Neuronal stem cell (in vitro differentiated cells): ENCODE measurements at regions not wholly inside any gene's neighbourhood (a gene's known extent, or its start where the extent isn't known, plus 50 kb on each side); places are given as distances from the start of the nearest gene placed in this dataset.

Experiments
- DNase-seq: peaks from one replicate; pipeline ENCODE4 v3.0.0-alpha.2; 2013; ENCODE audit warnings: low spot score
- H2AFZ ChIP-seq: one replicate; pipeline ENCODE4 v1.6.1; 2013; ENCODE audit warnings: mild to moderate bottlenecking, low read length, inconsistent platforms
- H2AK5ac ChIP-seq: 2 replicates; pipeline ENCODE4 v1.6.1; 2013; ENCODE audit warnings: low read depth, mild to moderate bottlenecking, inconsistent platforms, low read length, moderate library complexity, mixed read lengths
- H2BK120ac ChIP-seq: 2 replicates; pipeline ENCODE4 v1.6.1; 2013; ENCODE audit warnings: low read depth, mild to moderate bottlenecking, inconsistent platforms, low read length, moderate library complexity, mixed read lengths
- H2BK12ac ChIP-seq: one replicate; pipeline ENCODE4 v1.6.1; 2013; ENCODE audit warnings: low read length, inconsistent platforms
- H2BK15ac ChIP-seq: 2 replicates; pipeline ENCODE4 v1.6.1; 2013; ENCODE audit warnings: mild to moderate bottlenecking, low read length, inconsistent platforms, mixed read lengths
- H2BK5ac ChIP-seq: one replicate; pipeline ENCODE4 v1.6.1; 2013; ENCODE audit warnings: inconsistent platforms, mild to moderate bottlenecking, low read length, moderate library complexity
- H3K14ac ChIP-seq: one replicate; pipeline ENCODE4 v1.6.1; 2013; ENCODE audit warnings: low read length, inconsistent platforms
- H3K18ac ChIP-seq: 2 replicates; pipeline ENCODE4 v1.6.1; 2013; ENCODE audit warnings: low read length, inconsistent platforms
- H3K23ac ChIP-seq: 2 replicates; pipeline ENCODE4 v1.6.1; 2013; ENCODE audit warnings: low read depth, mild to moderate bottlenecking, mixed read lengths, low read length, inconsistent platforms; ENCODE audit not compliant: poor library complexity
- H3K27ac ChIP-seq: replicated peaks from 3 replicates; pipeline ENCODE4 v1.5.1; 2013; ENCODE audit warnings: low read length, inconsistent platforms
- H3K27me3 ChIP-seq, 3 experiments: 2 replicates each; pipeline ENCODE4 v1.6.1; 2013; ENCODE audit warnings: low read length in 3 of 3, mild to moderate bottlenecking in 2 of 3, inconsistent platforms in 1 of 3, low read depth in 1 of 3, mixed read lengths in 1 of 3, moderate library complexity in 1 of 3; ENCODE audit not compliant: control insufficient read depth in 3 of 3, insufficient read depth in 3 of 3
- H3K36me3 ChIP-seq, 2 donors: replicated peaks in 1 of 2; 2 replicates each; pipeline ENCODE4 v1.6.1; 2013; ENCODE audit warnings: low read length in 2 of 2; ENCODE audit not compliant: control insufficient read depth in 2 of 2, insufficient read depth in 2 of 2
- H3K4ac ChIP-seq: 2 replicates; pipeline ENCODE4 v1.6.1; 2013; ENCODE audit warnings: inconsistent platforms, mild to moderate bottlenecking, low read length, moderate library complexity
- H3K4me1 ChIP-seq, 2 donors: 1 replicate in 1 of 2; 2 replicates in 1 of 2; pipeline ENCODE4 v1.6.1; 2013; ENCODE audit warnings: low read length in 2 of 2, low read depth in 1 of 2; ENCODE audit not compliant: control insufficient read depth in 2 of 2, insufficient read depth in 1 of 2
- H3K4me2 ChIP-seq: one replicate; pipeline ENCODE4 v1.6.1; 2013; ENCODE audit warnings: mild to moderate bottlenecking, low read length, inconsistent platforms; ENCODE audit not compliant: insufficient read depth, poor library complexity, severe bottlenecking
- H3K4me3 ChIP-seq, 2 donors: 2 replicates each; pipeline ENCODE4 v1.5.1; 2013; ENCODE audit warnings: low read length in 2 of 2, mild to moderate bottlenecking in 2 of 2, inconsistent platforms in 1 of 2, moderate library complexity in 1 of 2
- H3K79me1 ChIP-seq: one replicate; pipeline ENCODE4 v1.6.1; 2013; ENCODE audit warnings: low read depth, mild to moderate bottlenecking, inconsistent platforms, low read length, moderate library complexity
- H3K9ac ChIP-seq: one replicate; pipeline ENCODE4 v1.6.1; 2013; ENCODE audit warnings: mild to moderate bottlenecking, low read depth, low read length, inconsistent platforms; ENCODE audit not compliant: poor library complexity
- H3K9me3 ChIP-seq, 2 donors: replicated peaks in 1 of 2; 2 replicates each; pipeline versions ENCODE3 to v1.6.1; 2013; ENCODE audit warnings: low read length in 2 of 2, mild to moderate bottlenecking in 2 of 2, inconsistent platforms in 1 of 2, low read depth in 1 of 2, mixed read lengths in 1 of 2, moderate library complexity in 1 of 2; ENCODE audit not compliant: control insufficient read depth in 2 of 2, insufficient read depth in 1 of 2
- H4K8ac ChIP-seq: one replicate; pipeline ENCODE4 v1.6.1; 2013; ENCODE audit warnings: low read depth, mild to moderate bottlenecking, inconsistent platforms, low read length, moderate library complexity
- H4K91ac ChIP-seq: one replicate; pipeline ENCODE4 v1.6.1; 2013; ENCODE audit warnings: low read length, low read depth, mild to moderate bottlenecking, inconsistent platforms; ENCODE audit not compliant: poor library complexity
- WGBS, 2 donors: extraction: QIAGEN DNeasy Blood & Tissue Kit; methylation state at CpG; one replicate each; pipeline ENCODE4 v1.1.7; 2013; ENCODE audit warnings: missing lambda C conversion rate in 2 of 2, mixed read lengths in 1 of 2; ENCODE audit not compliant: insufficient read length in 2 of 2, insufficient replicate concordance in 1 of 2; ENCODE audit errors: extremely low coverage in 2 of 2; 5-methylcytosine and 5-hydroxymethylcytosine counted together

DNA sequence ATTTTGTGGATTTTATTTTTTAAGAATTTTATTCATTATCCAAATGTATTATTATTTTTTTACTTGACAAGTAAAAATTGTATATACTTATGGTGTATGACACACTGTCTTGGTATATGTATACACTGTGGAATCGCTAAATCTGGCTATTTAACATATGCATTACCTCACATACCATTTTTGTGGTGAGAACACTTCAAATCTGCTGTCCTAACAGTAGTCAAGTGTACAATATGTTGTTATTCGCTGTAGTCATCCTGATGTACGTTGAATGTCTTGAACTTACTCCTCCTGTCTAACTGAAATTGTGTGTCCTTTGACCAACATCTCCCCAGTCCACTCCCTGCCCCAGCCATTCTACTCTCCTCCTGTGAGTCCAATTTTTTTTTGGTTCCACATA, 153.2 kb upstream of the PTPRM start:
- no peak overlapping the region for H3K18ac ChIP-seq

DNA sequence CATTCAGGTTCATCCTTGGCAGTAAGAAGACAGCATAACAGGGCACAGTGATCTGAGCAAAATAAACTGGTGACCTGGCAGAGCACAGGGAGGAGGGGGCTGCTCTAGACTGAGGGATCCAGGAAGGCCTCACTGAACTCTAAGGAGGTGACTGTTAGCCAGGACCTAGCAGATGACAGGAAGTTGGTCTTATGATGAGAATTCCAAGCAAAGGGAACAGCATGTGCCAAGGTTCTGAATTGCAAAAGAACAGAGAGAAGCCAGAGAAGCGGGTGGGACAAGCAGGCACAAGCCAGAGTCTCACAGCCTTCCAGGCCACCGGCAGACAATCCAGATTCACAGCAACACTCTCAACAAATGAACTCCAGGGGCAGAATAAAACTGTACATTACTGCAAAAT, 152.7 kb upstream of the PTPRM start:
- Histone ChIP-seq H2AFZ (peak overlapping the region; percentile 3), H3K27ac (no peak overlapping the region), H3K14ac (no peak overlapping the region), H3K23ac (no peak overlapping the region), H3K4me2 (no peak overlapping the region), H3K9me3 (no peaks in the 10 kb centered on the region), H3K4me1 (no peaks in the 10 kb centered on the region), H2BK12ac (no peak overlapping the region), H2BK5ac (no peak overlapping the region), H3K27me3 (no peaks in the 10 kb centered on the region), H4K8ac (no peak overlapping the region), H3K4ac (no peak overlapping the region), H2AK5ac (no peak overlapping the region), H4K91ac (no peak overlapping the region), H3K36me3 (no peaks in the 10 kb centered on the region), H2BK120ac (no peak overlapping the region), H3K18ac (no peak overlapping the region), H3K4me3 (no peak overlapping the region), H3K9ac (no peak overlapping the region), H2BK15ac (no peak overlapping the region), H3K79me1 (no peaks in the 10 kb centered on the region)
- WGBS, 2 donors: no CpG with 5 or more reads among the region's 2 CpGs
- no peak for DNase-seq

More for the DNA sequence above, 153.2 kb upstream of the PTPRM start:
- no peak overlapping the region for H3K4ac ChIP-seq
- H2BK120ac ChIP-seq: no peak overlapping the region
- no peaks in the 10 kb centered on the region for H3K4me1 ChIP-seq
- no peak overlapping the region for H2AFZ ChIP-seq
- H3K79me1 ChIP-seq: no peaks in the 10 kb centered on the region
- H3K4me2 ChIP-seq: no peak overlapping the region
- H3K36me3 ChIP-seq: no peaks in the 10 kb centered on the region
- no peak overlapping the region for H4K91ac ChIP-seq
- no peak overlapping the region for H2BK15ac ChIP-seq
- H3K9me3 ChIP-seq: no peaks in the 10 kb centered on the region
- no peak overlapping the region for H3K27ac ChIP-seq
- no peaks in the 10 kb centered on the region for H3K27me3 ChIP-seq
- H4K8ac ChIP-seq: no peak overlapping the region
- no peak overlapping the region for H2BK5ac ChIP-seq
- no peak overlapping the region for H3K9ac ChIP-seq
- no peak overlapping the region for H2AK5ac ChIP-seq
- H3K23ac ChIP-seq: no peak overlapping the region
- no peak overlapping the region for H2BK12ac ChIP-seq
- no peak overlapping the region for H3K14ac ChIP-seq
- H3K4me3 ChIP-seq: no peak overlapping the region
- whole genome bisulfite sequencing, 2 donors: no CpG with 5 or more reads among the region's 3 CpGs
- no peak for DNase-seq

DNA sequence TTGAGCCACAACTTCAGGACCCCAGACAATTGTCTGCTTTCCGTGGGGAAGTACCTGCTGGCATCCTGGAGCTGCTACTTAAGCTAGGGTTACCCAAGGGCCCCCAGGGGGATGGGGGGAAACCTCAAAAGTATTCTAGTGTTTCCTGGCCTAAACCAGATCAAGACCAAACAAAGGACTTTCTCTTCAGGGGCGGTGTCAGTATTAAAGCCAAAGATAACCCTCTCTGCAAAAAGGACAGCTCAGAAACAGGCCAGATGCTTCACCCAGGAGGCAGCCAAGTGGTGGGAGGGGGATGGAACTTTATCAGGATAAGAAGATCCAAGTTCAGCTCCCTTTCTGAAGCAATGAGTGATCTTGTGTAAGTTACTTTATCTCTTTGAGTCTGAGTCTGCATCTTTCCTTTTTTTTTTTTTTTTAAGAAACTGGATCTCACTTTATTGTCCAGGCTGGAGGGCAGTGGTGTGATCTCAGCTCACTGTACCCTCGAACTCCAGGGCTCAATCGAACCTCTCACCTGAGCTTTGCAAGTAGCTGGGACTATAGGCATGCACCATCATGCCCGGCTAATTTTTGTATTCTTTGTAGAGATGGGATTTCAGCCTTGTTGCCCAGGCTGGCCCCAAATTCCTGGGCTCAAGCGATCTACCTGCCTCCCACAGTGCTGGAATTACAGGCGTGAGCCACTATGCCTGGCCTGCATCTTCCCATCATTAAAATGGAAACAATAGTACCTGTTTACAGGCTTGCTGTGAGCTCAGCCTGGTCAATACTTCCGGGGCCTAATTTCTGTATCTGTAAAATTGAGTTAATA, 151.8 kb upstream of the PTPRM start:
- no peak for DNase-seq
- no peak overlapping the region for H2BK15ac ChIP-seq
- H2AK5ac ChIP-seq: no peak overlapping the region

DNA sequence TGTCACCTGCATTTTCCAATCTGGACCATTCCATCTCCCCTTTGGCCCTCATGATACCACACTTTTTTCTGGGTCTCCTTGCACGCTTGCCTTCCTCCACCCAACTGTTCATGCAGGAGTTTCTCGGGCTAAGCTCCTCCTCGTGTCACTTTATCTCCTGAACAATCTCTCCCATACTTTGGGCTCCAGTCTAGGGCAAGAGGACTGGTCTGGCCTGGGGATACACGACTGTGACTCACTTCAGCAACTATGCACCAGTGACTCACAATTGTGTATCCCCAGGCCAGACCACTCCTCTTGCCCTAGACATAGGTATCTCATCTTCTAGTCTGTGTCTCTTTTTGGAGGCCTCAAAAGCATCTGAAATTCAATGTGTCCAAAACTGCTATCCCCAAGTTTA, 149.4 kb upstream of the PTPRM start:
- Histone ChIP-seq H3K36me3 (no peaks in the 10 kb centered on the region), H3K4me1 (no peaks in the 10 kb centered on the region), H3K4me3 (no peak overlapping the region), H3K23ac (no peak overlapping the region), H4K8ac (no peak overlapping the region), H3K14ac (no peak overlapping the region), H4K91ac (no peak overlapping the region), H2AFZ (no peak overlapping the region), H2BK120ac (no peak overlapping the region), H2BK5ac (no peak overlapping the region), H3K27me3 (no peaks in the 10 kb centered on the region), H2AK5ac (no peak overlapping the region), H3K9ac (no peak overlapping the region), H2BK12ac (no peak overlapping the region), H3K27ac (no peak overlapping the region), H3K9me3 (no peaks in the 10 kb centered on the region), H3K4me2 (no peak overlapping the region), H3K18ac (no peak overlapping the region), H3K4ac (no peak overlapping the region), H3K79me1 (no peaks in the 10 kb centered on the region), H2BK15ac (no peak overlapping the region)
- WGBS, 2 donors: no CpG with 5 or more reads among the region's 4 CpGs
- DNase-seq: no peak

More for the DNA sequence above, 151.8 kb upstream of the PTPRM start:
- Histone ChIP-seq H3K79me1 (no peaks in the 10 kb centered on the region), H2BK5ac (no peak overlapping the region), H3K9me3 (no peaks in the 10 kb centered on the region), H3K4me3 (no peak overlapping the region), H4K91ac (no peak overlapping the region), H2AFZ (no peak overlapping the region), H2BK12ac (no peak overlapping the region), H2BK120ac (no peak overlapping the region), H3K4me2 (no peak overlapping the region), H3K36me3 (no peaks in the 10 kb centered on the region), H3K9ac (no peak overlapping the region), H3K23ac (no peak overlapping the region), H3K27ac (no peak overlapping the region), H3K14ac (no peak overlapping the region), H3K4ac (no peak overlapping the region), H4K8ac (no peak overlapping the region), H3K4me1 (no peaks in the 10 kb centered on the region), H3K18ac (no peak overlapping the region), H3K27me3 (no peaks in the 10 kb centered on the region)
- no CpG with 5 or more reads among the region's 8 CpGs for WGBS, 2 donors
